ENCODE measurements at regions not wholly inside any gene's neighbourhood (a gene's known extent, or its start where the extent isn't known, plus 50 kb on each side); places are given as distances from the start of the nearest gene placed in this dataset.

- TF ChIP-seq, protein P1, sequence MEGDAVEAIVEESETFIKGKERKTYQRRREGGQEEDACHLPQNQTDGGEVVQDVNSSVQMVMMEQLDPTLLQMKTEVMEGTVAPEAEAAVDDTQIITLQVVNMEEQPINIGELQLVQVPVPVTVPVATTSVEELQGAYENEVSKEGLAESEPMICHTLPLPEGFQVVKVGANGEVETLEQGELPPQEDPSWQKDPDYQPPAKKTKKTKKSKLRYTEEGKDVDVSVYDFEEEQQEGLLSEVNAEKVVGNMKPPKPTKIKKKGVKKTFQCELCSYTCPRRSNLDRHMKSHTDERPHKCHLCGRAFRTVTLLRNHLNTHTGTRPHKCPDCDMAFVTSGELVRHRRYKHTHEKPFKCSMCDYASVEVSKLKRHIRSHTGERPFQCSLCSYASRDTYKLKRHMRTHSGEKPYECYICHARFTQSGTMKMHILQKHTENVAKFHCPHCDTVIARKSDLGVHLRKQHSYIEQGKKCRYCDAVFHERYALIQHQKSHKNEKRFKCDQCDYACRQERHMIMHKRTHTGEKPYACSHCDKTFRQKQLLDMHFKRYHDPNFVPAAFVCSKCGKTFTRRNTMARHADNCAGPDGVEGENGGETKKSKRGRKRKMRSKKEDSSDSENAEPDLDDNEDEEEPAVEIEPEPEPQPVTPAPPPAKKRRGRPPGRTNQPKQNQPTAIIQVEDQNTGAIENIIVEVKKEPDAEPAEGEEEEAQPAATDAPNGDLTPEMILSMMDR (IDR thresholded peaks at IDR 0.05; ENCODE audit: insufficient read depth, low read length, poor library complexity, severe bottlenecking) = no peak
- DNase-seq (ENCODE audit: extremely low read depth, insufficient read length) = no peak
- no peak overlapping the region for H3K4me3 ChIP-seq (replicated peaks; ENCODE audit: low read depth, low read length)
- no peaks in the 10 kb centered on the region for H3K27me3 ChIP-seq (replicated peaks; ENCODE audit: control insufficient read depth, insufficient read depth, low read length)
- no peaks in the 10 kb centered on the region for H3K36me3 ChIP-seq (ENCODE audit: control insufficient read depth, insufficient read depth, low read length)
These were observed 86.8 kb upstream of the PLPPR4 start for GRCh38 chr1:99177465-99177864.

- H3K36me3 ChIP-seq (ENCODE audit: control insufficient read depth, insufficient read depth, low read length) = no peaks in the 10 kb centered on the region
- no peaks in the 10 kb centered on the region for H3K27me3 ChIP-seq (replicated peaks; ENCODE audit: control insufficient read depth, insufficient read depth, low read length)
- TF ChIP-seq, protein P1 (IDR thresholded peaks at IDR 0.05; ENCODE audit: insufficient read depth, low read length, poor library complexity, severe bottlenecking) = peak; percentile 73
- H3K4me3 ChIP-seq (replicated peaks; ENCODE audit: low read depth, low read length) = no peak overlapping the region
- DNase-seq (ENCODE audit: extremely low read depth, insufficient read length) = peak; percentile 12
These were observed 83.9 kb upstream of the PLPPR4 start for GRCh38 chr1:99180343-99180808.

DNA sequence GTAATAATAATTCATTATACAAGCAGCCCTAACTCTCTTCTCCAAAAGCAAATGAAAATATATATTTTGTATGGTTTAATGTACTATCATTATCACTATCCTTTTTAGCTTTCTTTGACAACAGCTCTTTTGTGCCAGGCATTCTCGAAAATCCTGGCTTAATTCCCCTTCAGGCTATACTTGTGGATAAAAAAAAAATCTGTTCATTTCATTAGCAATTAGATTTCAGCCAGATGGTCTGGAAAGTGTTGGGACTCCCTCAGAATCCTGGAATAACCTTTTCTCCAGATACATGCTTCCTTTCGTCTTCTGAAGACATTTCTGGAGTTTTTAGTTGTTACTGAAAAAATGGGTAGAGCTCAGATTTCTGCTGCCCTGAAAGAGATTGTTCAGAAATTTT is 83.4 kb upstream of the PLPPR4 start:
- DNase-seq (ENCODE audit: extremely low read depth, insufficient read length) = no peak
- TF ChIP-seq, protein P1 (IDR thresholded peaks at IDR 0.05; ENCODE audit: insufficient read depth, low read length, poor library complexity, severe bottlenecking) = no peak
- Histone ChIP-seq H3K4me3 (replicated peaks; ENCODE audit: low read depth, low read length) (no peak overlapping the region), H3K36me3 (ENCODE audit: control insufficient read depth, insufficient read depth, low read length) (no peaks in the 10 kb centered on the region), H3K27me3 (replicated peaks; ENCODE audit: control insufficient read depth, insufficient read depth, low read length) (no peaks in the 10 kb centered on the region)

- H3K36me3 ChIP-seq (ENCODE audit: control insufficient read depth, insufficient read depth, low read length) = no peaks in the 10 kb centered on the region
- no peak overlapping the region for H3K4me3 ChIP-seq (replicated peaks; ENCODE audit: low read depth, low read length)
- no peak for DNase-seq (ENCODE audit: extremely low read depth, insufficient read length)
- TF ChIP-seq, protein P1 (IDR thresholded peaks at IDR 0.05; ENCODE audit: insufficient read depth, low read length, poor library complexity, severe bottlenecking) = no peak
- no peaks in the 10 kb centered on the region for H3K27me3 ChIP-seq (replicated peaks; ENCODE audit: control insufficient read depth, insufficient read depth, low read length)
These were observed 82.4 kb upstream of the PLPPR4 start for GRCh38 chr1:99181892-99182291.

DNA sequence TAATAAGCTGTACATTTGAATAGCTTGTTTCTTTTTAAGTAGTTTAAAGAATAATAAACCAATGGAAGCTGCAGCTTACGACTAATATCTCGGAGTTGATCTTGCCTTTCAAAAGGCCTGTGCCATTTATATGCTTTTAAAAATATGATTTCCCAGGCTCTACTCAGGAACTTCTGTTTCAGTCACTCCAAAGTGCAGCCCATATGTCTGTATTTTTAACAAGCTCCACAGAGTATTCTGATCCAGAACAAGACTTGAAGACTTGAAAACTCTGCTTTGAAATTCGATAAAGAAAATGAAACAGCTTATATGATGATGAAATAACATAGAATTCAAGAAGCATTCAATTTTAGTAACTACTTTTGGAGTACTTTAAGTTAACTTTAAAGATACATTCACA is 79.1 kb upstream of the PLPPR4 start:
- H3K36me3 ChIP-seq (ENCODE audit: control insufficient read depth, insufficient read depth, low read length) = no peaks in the 10 kb centered on the region
- H3K4me3 ChIP-seq (replicated peaks; ENCODE audit: low read depth, low read length) = no peak overlapping the region
- DNase-seq (ENCODE audit: extremely low read depth, insufficient read length) = no peak
- TF ChIP-seq, protein P1 (IDR thresholded peaks at IDR 0.05; ENCODE audit: insufficient read depth, low read length, poor library complexity, severe bottlenecking) = no peak
- H3K27me3 ChIP-seq (replicated peaks; ENCODE audit: control insufficient read depth, insufficient read depth, low read length) = no peaks in the 10 kb centered on the region

DNA sequence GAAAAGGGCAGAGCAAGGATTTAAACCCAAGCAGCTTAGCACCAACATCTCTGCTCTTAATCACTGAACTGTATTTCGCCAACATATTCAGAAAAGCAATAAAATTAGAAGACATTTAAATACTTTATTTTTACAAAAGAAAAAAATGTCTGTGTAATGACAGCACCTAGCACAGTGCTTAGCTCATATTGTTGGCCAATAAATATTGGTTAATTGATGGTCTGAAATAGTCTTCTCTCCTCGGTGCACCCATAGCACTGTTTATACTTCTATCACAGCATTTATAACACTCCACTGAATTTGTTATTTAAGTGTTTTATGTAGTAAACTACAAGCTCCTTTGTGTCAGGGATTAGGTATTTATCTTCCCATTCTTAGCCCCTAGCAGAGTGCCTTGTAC is 70.9 kb upstream of the PLPPR4 start:
- DNase-seq (ENCODE audit: extremely low read depth, insufficient read length) = no peak
- Histone ChIP-seq H3K4me3 (replicated peaks; ENCODE audit: low read depth, low read length) (no peak overlapping the region), H3K36me3 (ENCODE audit: control insufficient read depth, insufficient read depth, low read length) (no peaks in the 10 kb centered on the region), H3K27me3 (replicated peaks; ENCODE audit: control insufficient read depth, insufficient read depth, low read length) (no peaks in the 10 kb centered on the region)
- TF ChIP-seq, protein P1 (IDR thresholded peaks at IDR 0.05; ENCODE audit: insufficient read depth, low read length, poor library complexity, severe bottlenecking) = no peak

Data from GM06990 (cell line).